Smooth muscle cell (in vitro differentiated cells): ENCODE measurements at regions not wholly inside any gene's neighbourhood (a gene's known extent, or its start where the extent isn't known, plus 50 kb on each side); places are given as distances from the start of the nearest gene placed in this dataset.

Source experiments
- DNase-seq: peaks from one replicate; lab custom pipeline; 2025; ENCODE audit not compliant: unreplicated experiment; lab: John Stamatoyannopoulos, UW
- H2AFZ ChIP-seq: fragments of 200-600 bp; sonication (generic); 2 replicates; pipeline ENCODE4 v1.6.0; 2016; ENCODE audit warnings: antibody characterized with exemption, low read depth, mild to moderate bottlenecking
- H3F3A ChIP-seq: fragments of 200-600 bp; sonication (generic); 2 replicates; pipeline ENCODE4 v1.6.0; 2017; ENCODE audit warnings: antibody characterized with exemption, low read depth
- H3K27ac ChIP-seq: fragments of 200-600 bp; sonication (generic); 2 replicates; pipeline ENCODE4 v1.5.1; 2016; ENCODE audit warnings: low read depth, mild to moderate bottlenecking
- H3K27me3 ChIP-seq: fragments of 200-600 bp; sonication (generic); 2 replicates; pipeline ENCODE4 v1.6.1; 2016; ENCODE audit warnings: low read depth, mild to moderate bottlenecking
- H3K36me3 ChIP-seq: fragments of 200-600 bp; sonication (generic); 2 replicates; pipeline ENCODE4 v1.5.1; 2016; ENCODE audit warnings: low read depth
- H3K4me1 ChIP-seq: fragments of 200-600 bp; sonication (generic); 2 replicates; pipeline ENCODE4 v1.5.1; 2016; ENCODE audit warnings: low read depth
- H3K4me2 ChIP-seq: fragments of 200-600 bp; sonication (generic); 2 replicates; pipeline ENCODE4 v1.6.0; 2016; ENCODE audit warnings: mild to moderate bottlenecking
- H3K4me3 ChIP-seq: fragments of 200-600 bp; sonication (generic); 2 replicates; pipeline ENCODE4 v1.5.1; 2016; ENCODE audit warnings: mild to moderate bottlenecking
- H3K79me2 ChIP-seq: fragments of 200-600 bp; sonication (generic); 2 replicates; pipeline ENCODE4 v1.6.0; 2016; ENCODE audit warnings: low read depth, mild to moderate bottlenecking
- H3K9ac ChIP-seq: fragments of 200-600 bp; sonication (generic); 2 replicates; pipeline ENCODE4 v1.6.0; 2016; ENCODE audit warnings: low read depth
- H3K9me3 ChIP-seq: fragments of 200-600 bp; sonication (generic); replicated peaks from 2 replicates; pipeline ENCODE4 v1.5.1; 2016; ENCODE audit warnings: low read depth
- H4K20me1 ChIP-seq: fragments of 200-600 bp; sonication (generic); 2 replicates; pipeline ENCODE4 v1.6.0; 2016; ENCODE audit warnings: low read depth
- WGBS: methylation state at CpG from one replicate; pipeline ENCODE4 v1.1.7; 2016; ENCODE audit warnings: low lambda C conversion rate; 5-methylcytosine and 5-hydroxymethylcytosine counted together
- TF ChIP-seq, protein P1 (sequence below): fragments of 200-600 bp; sonication (generic); IDR thresholded peaks from 2 replicates; pipeline ENCODE4 v1.5.1; 2017; ENCODE audit warnings: borderline replicate concordance, mild to moderate bottlenecking, antibody characterized with exemption; ENCODE audit not compliant: insufficient read depth, poor library complexity, severe bottlenecking

DNA sequence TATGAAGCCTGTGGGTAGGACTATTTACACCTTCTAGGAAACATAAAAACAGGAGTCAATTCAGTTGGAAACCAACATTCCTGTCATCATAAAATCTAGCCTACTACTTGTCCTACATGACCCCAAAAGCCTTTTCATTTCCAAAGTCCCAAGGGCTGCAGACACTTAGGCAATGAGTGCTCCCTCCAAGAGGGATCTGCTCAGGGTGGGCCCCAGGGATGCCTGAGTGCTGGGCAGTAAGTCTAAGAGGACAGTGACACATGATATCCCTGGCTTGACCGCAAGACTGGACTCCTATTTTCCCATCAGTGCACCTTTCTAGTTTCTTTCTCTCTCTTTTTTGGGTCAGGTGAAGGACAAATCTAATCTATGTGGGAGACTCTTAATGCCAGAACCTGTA lies 1101.3 kb downstream of the GRIK2 start:
- Histone ChIP-seq H3K27ac (no peak overlapping the region), H2AFZ (no peak overlapping the region), H4K20me1 (no peaks in the 10 kb centered on the region), H3K9ac (no peak overlapping the region), H3K4me3 (no peak overlapping the region), H3K79me2 (no peaks in the 10 kb centered on the region), H3K4me1 (no peaks in the 10 kb centered on the region), H3F3A (no peaks in the 10 kb centered on the region), H3K4me2 (no peak overlapping the region), H3K27me3 (no peaks in the 10 kb centered on the region), H3K9me3 (no peaks in the 10 kb centered on the region), H3K36me3 (no peaks in the 10 kb centered on the region)
- no peak for DNase-seq
- 91% methylated on average over 1 of the region's 1 CpG for WGBS
- TF ChIP-seq, protein P1, sequence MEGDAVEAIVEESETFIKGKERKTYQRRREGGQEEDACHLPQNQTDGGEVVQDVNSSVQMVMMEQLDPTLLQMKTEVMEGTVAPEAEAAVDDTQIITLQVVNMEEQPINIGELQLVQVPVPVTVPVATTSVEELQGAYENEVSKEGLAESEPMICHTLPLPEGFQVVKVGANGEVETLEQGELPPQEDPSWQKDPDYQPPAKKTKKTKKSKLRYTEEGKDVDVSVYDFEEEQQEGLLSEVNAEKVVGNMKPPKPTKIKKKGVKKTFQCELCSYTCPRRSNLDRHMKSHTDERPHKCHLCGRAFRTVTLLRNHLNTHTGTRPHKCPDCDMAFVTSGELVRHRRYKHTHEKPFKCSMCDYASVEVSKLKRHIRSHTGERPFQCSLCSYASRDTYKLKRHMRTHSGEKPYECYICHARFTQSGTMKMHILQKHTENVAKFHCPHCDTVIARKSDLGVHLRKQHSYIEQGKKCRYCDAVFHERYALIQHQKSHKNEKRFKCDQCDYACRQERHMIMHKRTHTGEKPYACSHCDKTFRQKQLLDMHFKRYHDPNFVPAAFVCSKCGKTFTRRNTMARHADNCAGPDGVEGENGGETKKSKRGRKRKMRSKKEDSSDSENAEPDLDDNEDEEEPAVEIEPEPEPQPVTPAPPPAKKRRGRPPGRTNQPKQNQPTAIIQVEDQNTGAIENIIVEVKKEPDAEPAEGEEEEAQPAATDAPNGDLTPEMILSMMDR: no peak

DNA sequence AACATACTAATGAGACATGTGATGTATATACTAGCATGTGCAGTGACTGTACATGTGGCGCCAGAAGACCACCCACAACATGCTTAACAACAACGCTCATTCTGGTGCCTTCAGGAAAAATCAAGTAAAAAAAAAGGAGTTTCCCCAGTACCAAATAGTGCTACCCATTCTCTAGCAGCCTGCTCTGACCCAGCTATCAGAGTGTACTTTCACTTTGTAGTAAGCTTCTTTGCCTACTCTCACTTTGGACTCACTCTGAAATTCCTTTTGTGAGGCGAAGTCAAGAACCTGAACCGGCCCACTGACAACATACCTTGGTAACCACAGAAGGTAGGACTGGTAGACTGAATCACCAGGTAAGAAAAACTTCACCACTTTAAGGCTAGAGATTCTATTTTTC lies 1100.0 kb downstream of the GRIK2 start:
- TF ChIP-seq, protein P1: no peak
- WGBS: 94% methylated on average over 4 of the region's 4 CpGs

DNA sequence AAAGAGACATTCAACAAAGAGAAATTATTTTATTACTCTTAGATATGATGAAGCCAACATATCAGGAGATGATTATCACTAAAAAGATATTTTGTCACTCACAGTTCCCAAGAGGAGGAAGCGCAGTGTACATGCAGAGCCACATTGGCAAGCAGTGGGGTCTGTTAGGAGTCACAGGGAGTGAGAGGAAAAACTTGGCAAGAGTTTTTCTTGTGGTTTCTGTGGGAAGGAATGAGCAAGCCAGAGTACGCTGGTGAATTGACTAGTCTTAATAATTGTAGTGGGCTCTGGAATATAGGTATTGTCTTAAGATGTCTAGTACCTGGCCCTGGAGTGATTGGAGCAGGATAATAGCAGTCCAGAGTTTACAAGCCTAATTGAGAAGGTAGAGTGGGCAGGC lies 1095.2 kb downstream of the GRIK2 start:
- H3K27me3 ChIP-seq: no peaks in the 10 kb centered on the region
- no peak overlapping the region for H2AFZ ChIP-seq
- WGBS: 58% methylated on average over 2 of the region's 2 CpGs
- H3F3A ChIP-seq: no peaks in the 10 kb centered on the region
- no peak overlapping the region for H3K4me2 ChIP-seq
- H3K4me1 ChIP-seq: no peaks in the 10 kb centered on the region
- no peak overlapping the region for H3K4me3 ChIP-seq
- H3K9ac ChIP-seq: no peak overlapping the region
- H3K79me2 ChIP-seq: no peaks in the 10 kb centered on the region
- H3K36me3 ChIP-seq: no peaks in the 10 kb centered on the region
- H3K9me3 ChIP-seq: no peaks in the 10 kb centered on the region
- TF ChIP-seq, protein P1: no peak
- DNase-seq: no peak
- H3K27ac ChIP-seq: no peak overlapping the region
- H4K20me1 ChIP-seq: no peaks in the 10 kb centered on the region

More for the DNA sequence above, 1100.0 kb downstream of the GRIK2 start:
- H3K27ac ChIP-seq: no peak overlapping the region
- H3F3A ChIP-seq: no peaks in the 10 kb centered on the region
- H3K9ac ChIP-seq: no peak overlapping the region
- no peaks in the 10 kb centered on the region for H4K20me1 ChIP-seq
- H3K4me1 ChIP-seq: no peaks in the 10 kb centered on the region
- no peak overlapping the region for H2AFZ ChIP-seq
- H3K4me3 ChIP-seq: no peak overlapping the region
- no peaks in the 10 kb centered on the region for H3K36me3 ChIP-seq
- no peaks in the 10 kb centered on the region for H3K27me3 ChIP-seq
- no peaks in the 10 kb centered on the region for H3K9me3 ChIP-seq
- no peak overlapping the region for H3K4me2 ChIP-seq
- H3K79me2 ChIP-seq: no peaks in the 10 kb centered on the region
- no peak for DNase-seq

DNA sequence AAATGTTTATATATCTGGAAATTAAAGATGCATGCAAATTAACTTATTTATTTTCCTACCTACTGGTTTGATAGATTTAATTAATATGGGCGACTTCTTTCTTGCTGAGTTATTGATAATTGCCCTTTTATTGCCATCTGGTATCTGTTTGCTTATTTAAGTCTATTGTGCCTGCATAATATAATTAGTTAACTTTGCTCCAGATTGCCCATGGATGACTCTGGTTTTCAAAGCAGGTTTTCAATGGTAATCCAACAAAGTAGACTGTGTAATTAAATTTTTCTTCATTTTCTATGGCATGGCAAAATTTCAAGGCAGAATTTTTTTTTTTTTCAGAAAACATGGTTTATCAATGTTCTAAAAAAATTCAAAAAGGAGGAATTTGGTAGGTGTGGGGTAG lies 1092.0 kb downstream of the GRIK2 start:
- Histone ChIP-seq H3K27me3 (no peaks in the 10 kb centered on the region), H2AFZ (no peak overlapping the region), H3K4me2 (no peak overlapping the region), H3K4me1 (no peaks in the 10 kb centered on the region), H3K36me3 (no peaks in the 10 kb centered on the region), H3K27ac (no peak overlapping the region), H3F3A (no peaks in the 10 kb centered on the region), H3K4me3 (no peak overlapping the region), H3K9ac (no peak overlapping the region), H3K9me3 (no peaks in the 10 kb centered on the region), H3K79me2 (no peaks in the 10 kb centered on the region), H4K20me1 (no peaks in the 10 kb centered on the region)
- TF ChIP-seq, protein P1: no peak
- no peak for DNase-seq
- 62% methylated on average over 1 of the region's 1 CpG for WGBS
